GM18907 (cell line): ENCODE measurements at regions not wholly inside any gene's neighbourhood (a gene's known extent, or its start where the extent isn't known, plus 50 kb on each side); places are given as distances from the start of the nearest gene placed in this dataset.

Experiments used
- ATAC-seq: cut with Tn5 transposase; IDR thresholded peaks from one replicate; pipeline ENCODE4 v1.9.1; 2021; ENCODE audit warnings: mild to moderate bottlenecking, moderate library complexity; ENCODE audit not compliant: unreplicated experiment

- no peak for ATAC-seq
Observed at GRCh38 chr15:88321271-88321670, 64.7 kb upstream of the NTRK3 start.

GRCh38 chr15:88316586-88316985, 60.0 kb upstream of the NTRK3 start:
- ATAC-seq = no peak

GRCh38 chr15:88315221-88315878, 58.8 kb upstream of the NTRK3 start:
- no peak for ATAC-seq

DNA sequence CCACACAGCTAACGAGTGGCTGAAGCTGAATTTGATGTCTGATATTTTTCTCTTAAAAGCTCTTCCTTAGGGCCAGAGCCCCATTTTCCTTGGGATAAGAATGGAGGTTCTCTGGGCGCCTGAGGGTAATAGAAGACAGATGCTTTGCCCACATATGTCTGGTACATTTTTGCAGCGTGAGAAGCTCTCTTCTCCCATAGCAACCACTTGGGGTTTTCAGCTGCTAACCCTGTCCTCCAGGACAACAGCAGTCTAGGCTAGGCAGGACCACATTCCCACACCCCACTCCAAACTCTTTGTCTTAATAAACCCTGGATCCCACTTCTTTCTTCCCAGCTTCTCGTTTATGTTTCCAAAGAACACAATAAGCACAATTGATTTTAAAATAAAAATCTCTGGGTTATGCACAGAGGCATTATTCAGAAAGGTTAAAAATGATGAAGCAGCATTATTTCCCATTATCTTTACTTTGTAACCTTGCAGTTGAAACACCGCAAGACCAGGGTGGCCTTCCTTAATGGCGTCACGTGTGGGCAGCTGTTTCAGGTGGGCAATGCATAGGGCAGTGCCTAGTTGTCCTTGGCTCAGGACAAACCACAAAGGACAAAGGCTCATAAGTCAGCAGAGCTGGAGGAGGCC, 56.5 kb upstream of the NTRK3 start:
- no peak for ATAC-seq

- no peak for ATAC-seq
Observed at GRCh38 chr15:88309363-88309762, 52.8 kb upstream of the NTRK3 start.

DNA sequence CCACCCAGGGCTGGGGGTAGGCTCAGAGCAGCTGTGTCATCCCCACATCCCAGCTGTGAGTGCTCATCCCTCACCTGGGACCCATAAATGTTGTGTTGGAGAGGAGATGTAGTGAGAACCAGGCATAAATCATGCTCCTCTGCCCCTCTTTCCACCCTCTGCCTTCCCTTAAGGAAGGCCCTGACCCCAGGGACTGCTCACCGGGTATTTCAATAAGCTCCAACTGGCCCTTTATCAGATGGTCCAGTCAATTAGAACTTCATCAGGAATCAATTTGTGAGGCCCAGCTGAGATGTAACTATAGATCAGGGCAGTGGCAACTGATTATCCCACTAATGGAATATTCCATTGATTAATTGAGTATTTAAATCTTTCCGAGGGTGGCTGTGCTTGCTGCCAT, 50.8 kb upstream of the NTRK3 start:
- ATAC-seq = no peak
